ENCODE measurements at regions not wholly inside any gene's neighbourhood (a gene's known extent, or its start where the extent isn't known, plus 50 kb on each side); places are given as distances from the start of the nearest gene placed in this dataset.

DNA sequence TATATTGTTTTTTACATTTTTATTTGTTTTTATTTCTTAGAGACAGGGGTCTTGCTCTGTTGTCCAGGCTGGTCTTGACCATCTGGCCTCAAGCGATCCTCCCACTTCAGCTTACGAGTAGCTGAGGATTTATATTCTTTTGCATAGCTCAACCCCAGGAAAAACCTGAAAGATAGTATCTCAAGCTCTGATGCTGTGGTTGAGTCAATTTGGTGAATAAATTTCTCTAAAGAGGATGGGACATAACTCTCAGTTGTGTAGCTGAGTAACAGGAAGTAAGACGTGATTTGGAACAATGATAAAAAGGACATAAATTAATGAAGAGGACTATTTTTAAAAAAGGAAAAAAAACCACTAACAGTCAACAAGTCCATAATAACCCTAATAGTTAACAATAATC, 79.8 kb upstream of the TNFSF11 start:
- no peak overlapping the region for H3K27ac Mint-ChIP-seq
- no peak overlapping the region for H2AFZ ChIP-seq
- no peaks in the 10 kb centered on the region for H4K20me1 ChIP-seq (replicated peaks; ENCODE audit: insufficient read depth)
- H3K4me3 ChIP-seq, result no peak overlapping the region
- no peaks in the 10 kb centered on the region for H3K27me3 Mint-ChIP-seq (ENCODE audit: insufficient read depth, low read depth, poor library complexity)
- H3K4me3 Mint-ChIP-seq, result no peak overlapping the region
- DNase-seq (ENCODE audit: low spot score) (no peak), ATAC-seq (no peak)
- no peaks in the 10 kb centered on the region for H3F3A ChIP-seq (replicated peaks; ENCODE audit: low read depth)
- TF ChIP-seq JUNB (IDR thresholded peaks at IDR 0.05; ENCODE audit: unreplicated experiment) (no peak), NANOG (IDR thresholded peaks at IDR 0.05; ENCODE audit: borderline replicate concordance) (no peak), EZH2 (IDR thresholded peaks at IDR 0.05; ENCODE audit: low read depth, unreplicated experiment) (no peak), ZNF114 (CRISPR knock-in tag; IDR thresholded peaks at IDR 0.05) (no peak)
- TF ChIP-seq, protein P1, sequence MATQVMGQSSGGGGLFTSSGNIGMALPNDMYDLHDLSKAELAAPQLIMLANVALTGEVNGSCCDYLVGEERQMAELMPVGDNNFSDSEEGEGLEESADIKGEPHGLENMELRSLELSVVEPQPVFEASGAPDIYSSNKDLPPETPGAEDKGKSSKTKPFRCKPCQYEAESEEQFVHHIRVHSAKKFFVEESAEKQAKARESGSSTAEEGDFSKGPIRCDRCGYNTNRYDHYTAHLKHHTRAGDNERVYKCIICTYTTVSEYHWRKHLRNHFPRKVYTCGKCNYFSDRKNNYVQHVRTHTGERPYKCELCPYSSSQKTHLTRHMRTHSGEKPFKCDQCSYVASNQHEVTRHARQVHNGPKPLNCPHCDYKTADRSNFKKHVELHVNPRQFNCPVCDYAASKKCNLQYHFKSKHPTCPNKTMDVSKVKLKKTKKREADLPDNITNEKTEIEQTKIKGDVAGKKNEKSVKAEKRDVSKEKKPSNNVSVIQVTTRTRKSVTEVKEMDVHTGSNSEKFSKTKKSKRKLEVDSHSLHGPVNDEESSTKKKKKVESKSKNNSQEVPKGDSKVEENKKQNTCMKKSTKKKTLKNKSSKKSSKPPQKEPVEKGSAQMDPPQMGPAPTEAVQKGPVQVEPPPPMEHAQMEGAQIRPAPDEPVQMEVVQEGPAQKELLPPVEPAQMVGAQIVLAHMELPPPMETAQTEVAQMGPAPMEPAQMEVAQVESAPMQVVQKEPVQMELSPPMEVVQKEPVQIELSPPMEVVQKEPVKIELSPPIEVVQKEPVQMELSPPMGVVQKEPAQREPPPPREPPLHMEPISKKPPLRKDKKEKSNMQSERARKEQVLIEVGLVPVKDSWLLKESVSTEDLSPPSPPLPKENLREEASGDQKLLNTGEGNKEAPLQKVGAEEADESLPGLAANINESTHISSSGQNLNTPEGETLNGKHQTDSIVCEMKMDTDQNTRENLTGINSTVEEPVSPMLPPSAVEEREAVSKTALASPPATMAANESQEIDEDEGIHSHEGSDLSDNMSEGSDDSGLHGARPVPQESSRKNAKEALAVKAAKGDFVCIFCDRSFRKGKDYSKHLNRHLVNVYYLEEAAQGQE (IDR thresholded peaks at IDR 0.05; ENCODE audit: unreplicated experiment), result no peak
- 0 out of 2 replicates have a peak, but pooled peaks cover 6% of the 10 kb centered on the region for H3K9me2 ChIP-seq (ENCODE audit: insufficient read depth)
- H3K27me3 ChIP-seq (ENCODE audit: insufficient read depth), result no peaks in the 10 kb centered on the region
- H3K27ac ChIP-seq (ENCODE audit: low read depth), result no peak overlapping the region
- no peaks in the 10 kb centered on the region for H3K36me3 ChIP-seq (ENCODE audit: insufficient read depth)
- no peaks in the 10 kb centered on the region for H3K4me1 Mint-ChIP-seq
- H3K36me3 Mint-ChIP-seq (ENCODE audit: low read depth), result no peaks in the 10 kb centered on the region
- no peaks in the 10 kb centered on the region for H3K4me1 ChIP-seq (ENCODE audit: insufficient read depth)
- H3K9me3 Mint-ChIP-seq, result no peaks in the 10 kb centered on the region
- H3K79me2 ChIP-seq (replicated peaks; ENCODE audit: insufficient read depth), result no peaks in the 10 kb centered on the region
- no peak overlapping the region for H3K4me2 ChIP-seq

DNA sequence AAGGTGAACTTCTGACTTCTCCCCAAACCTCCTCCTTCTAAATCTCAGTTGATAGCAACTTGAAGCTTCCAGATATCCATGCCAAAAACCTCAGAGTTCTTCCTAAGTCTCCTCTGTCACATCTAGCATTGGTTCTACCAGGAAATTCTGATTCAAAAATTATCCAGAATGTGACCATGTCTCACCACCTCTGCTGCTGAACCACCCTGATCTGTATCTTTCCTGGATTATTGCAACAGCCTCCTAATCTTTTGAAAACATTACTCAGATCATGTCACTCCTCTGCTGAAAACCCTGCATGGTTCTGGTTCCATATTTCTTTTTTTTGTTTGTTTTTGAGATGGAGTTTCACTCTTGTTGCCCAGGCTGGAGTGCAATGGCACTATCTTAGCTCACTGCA, 78.7 kb upstream of the TNFSF11 start:
- Histone ChIP-seq H3K36me3 (ENCODE audit: insufficient read depth) (no peaks in the 10 kb centered on the region), H3K27ac (ENCODE audit: low read depth) (no peak overlapping the region), H4K20me1 (replicated peaks; ENCODE audit: insufficient read depth) (no peaks in the 10 kb centered on the region), H3K27me3 (ENCODE audit: insufficient read depth) (no peaks in the 10 kb centered on the region), H3F3A (replicated peaks; ENCODE audit: low read depth) (no peaks in the 10 kb centered on the region), H3K9me2 (ENCODE audit: insufficient read depth) (0 out of 2 replicates have a peak, but pooled peaks cover 6% of the 10 kb centered on the region), H3K4me1 (ENCODE audit: insufficient read depth) (no peaks in the 10 kb centered on the region), H2AFZ (0 out of 2 replicates have a peak overlapping the region, but pooled peaks have one; percentile 28), H3K4me2 (no peak overlapping the region), H3K4me3 (no peak overlapping the region), H3K79me2 (replicated peaks; ENCODE audit: insufficient read depth) (no peaks in the 10 kb centered on the region)
- DNase-seq (ENCODE audit: low spot score), result no peak
- Mint-ChIP-seq H3K4me3 (no peak overlapping the region), H3K4me1 (no peaks in the 10 kb centered on the region), H3K27ac (no peak overlapping the region), H3K36me3 (ENCODE audit: low read depth) (no peaks in the 10 kb centered on the region), H3K9me3 (no peaks in the 10 kb centered on the region), H3K27me3 (ENCODE audit: insufficient read depth, low read depth, poor library complexity) (no peaks in the 10 kb centered on the region)
- no peak for ATAC-seq
- no peak for TF ChIP-seq NANOG (IDR thresholded peaks at IDR 0.05; ENCODE audit: borderline replicate concordance)
- no peak for TF ChIP-seq EZH2 (IDR thresholded peaks at IDR 0.05; ENCODE audit: low read depth, unreplicated experiment)
- TF ChIP-seq ZNF331 (CRISPR knock-in tag; IDR thresholded peaks at IDR 0.05; ENCODE audit: low read depth), result no peak
- TF ChIP-seq, protein P1 (IDR thresholded peaks at IDR 0.05; ENCODE audit: unreplicated experiment), result no peak
- TF ChIP-seq, protein P2, sequence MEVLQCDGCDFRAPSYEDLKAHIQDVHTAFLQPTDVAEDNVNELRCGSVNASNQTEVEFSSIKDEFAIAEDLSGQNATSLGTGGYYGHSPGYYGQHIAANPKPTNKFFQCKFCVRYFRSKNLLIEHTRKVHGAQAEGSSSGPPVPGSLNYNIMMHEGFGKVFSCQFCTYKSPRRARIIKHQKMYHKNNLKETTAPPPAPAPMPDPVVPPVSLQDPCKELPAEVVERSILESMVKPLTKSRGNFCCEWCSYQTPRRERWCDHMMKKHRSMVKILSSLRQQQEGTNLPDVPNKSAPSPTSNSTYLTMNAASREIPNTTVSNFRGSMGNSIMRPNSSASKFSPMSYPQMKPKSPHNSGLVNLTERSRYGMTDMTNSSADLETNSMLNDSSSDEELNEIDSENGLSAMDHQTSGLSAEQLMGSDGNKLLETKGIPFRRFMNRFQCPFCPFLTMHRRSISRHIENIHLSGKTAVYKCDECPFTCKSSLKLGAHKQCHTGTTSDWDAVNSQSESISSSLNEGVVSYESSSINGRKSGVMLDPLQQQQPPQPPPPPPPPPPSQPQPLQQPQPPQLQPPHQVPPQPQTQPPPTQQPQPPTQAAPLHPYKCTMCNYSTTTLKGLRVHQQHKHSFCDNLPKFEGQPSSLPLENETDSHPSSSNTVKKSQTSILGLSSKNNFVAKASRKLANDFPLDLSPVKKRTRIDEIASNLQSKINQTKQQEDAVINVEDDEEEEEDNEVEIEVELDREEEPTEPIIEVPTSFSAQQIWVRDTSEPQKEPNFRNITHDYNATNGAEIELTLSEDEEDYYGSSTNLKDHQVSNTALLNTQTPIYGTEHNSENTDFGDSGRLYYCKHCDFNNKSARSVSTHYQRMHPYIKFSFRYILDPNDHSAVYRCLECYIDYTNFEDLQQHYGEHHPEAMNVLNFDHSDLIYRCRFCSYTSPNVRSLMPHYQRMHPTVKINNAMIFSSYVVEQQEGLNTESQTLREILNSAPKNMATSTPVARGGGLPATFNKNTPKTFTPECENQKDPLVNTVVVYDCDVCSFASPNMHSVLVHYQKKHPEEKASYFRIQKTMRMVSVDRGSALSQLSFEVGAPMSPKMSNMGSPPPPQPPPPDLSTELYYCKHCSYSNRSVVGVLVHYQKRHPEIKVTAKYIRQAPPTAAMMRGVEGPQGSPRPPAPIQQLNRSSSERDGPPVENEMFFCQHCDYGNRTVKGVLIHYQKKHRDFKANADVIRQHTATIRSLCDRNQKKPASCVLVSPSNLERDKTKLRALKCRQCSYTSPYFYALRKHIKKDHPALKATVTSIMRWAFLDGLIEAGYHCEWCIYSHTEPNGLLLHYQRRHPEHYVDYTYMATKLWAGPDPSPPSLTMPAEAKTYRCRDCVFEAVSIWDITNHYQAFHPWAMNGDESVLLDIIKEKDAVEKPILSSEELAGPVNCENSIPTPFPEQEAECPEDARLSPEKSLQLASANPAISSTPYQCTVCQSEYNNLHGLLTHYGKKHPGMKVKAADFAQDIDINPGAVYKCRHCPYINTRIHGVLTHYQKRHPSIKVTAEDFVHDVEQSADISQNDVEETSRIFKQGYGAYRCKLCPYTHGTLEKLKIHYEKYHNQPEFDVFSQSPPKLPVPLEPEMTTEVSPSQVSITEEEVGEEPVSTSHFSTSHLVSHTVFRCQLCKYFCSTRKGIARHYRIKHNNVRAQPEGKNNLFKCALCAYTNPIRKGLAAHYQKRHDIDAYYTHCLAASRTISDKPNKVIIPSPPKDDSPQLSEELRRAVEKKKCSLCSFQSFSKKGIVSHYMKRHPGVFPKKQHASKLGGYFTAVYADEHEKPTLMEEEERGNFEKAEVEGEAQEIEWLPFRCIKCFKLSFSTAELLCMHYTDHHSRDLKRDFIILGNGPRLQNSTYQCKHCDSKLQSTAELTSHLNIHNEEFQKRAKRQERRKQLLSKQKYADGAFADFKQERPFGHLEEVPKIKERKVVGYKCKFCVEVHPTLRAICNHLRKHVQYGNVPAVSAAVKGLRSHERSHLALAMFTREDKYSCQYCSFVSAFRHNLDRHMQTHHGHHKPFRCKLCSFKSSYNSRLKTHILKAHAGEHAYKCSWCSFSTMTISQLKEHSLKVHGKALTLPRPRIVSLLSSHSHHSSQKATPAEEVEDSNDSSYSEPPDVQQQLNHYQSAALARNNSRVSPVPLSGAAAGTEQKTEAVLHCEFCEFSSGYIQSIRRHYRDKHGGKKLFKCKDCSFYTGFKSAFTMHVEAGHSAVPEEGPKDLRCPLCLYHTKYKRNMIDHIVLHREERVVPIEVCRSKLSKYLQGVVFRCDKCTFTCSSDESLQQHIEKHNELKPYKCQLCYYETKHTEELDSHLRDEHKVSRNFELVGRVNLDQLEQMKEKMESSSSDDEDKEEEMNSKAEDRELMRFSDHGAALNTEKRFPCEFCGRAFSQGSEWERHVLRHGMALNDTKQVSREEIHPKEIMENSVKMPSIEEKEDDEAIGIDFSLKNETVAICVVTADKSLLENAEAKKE (CRISPR knock-in tag; IDR thresholded peaks at IDR 0.05), result no peak
